PFSK-1 (cell line): ENCODE measurements at regions not wholly inside any gene's neighbourhood (a gene's known extent, or its start where the extent isn't known, plus 50 kb on each side); places are given as distances from the start of the nearest gene placed in this dataset.

ENCODE experiments used
- FOXP2 ChIP-seq: optimal IDR thresholded peaks from 2 replicates; pipeline ENCODE3; 2011; ENCODE audit warnings: borderline replicate concordance, control low read depth, inconsistent platforms; ENCODE audit not compliant: insufficient read depth; ENCODE audit errors: extremely low read length, extremely low read depth
- POLR2AphosphoS5 ChIP-seq: IDR thresholded peaks from 2 replicates; pipeline ENCODE4 v1.6.1; 2012; ENCODE audit warnings: low read depth, mild to moderate bottlenecking, control low read depth, low read length, moderate library complexity
- REST ChIP-seq, 2 experiments: IDR thresholded peaks; 2 replicates each; pipeline versions ENCODE4 v1.6.1 to v1.8.0; 2011 to 2012; ENCODE audit warnings: low read depth in 2 of 2, low read length in 2 of 2, control low read depth in 1 of 2, inconsistent platforms in 1 of 2, mild to moderate bottlenecking in 1 of 2, moderate library complexity in 1 of 2; ENCODE audit not compliant: insufficient read depth in 1 of 2
- SIN3A ChIP-seq: IDR thresholded peaks from 2 replicates; pipeline ENCODE4 v1.6.1; 2012; ENCODE audit warnings: mild to moderate bottlenecking, low read length, moderate library complexity, borderline replicate concordance; ENCODE audit not compliant: insufficient read depth
- TAF1 ChIP-seq: IDR thresholded peaks from 2 replicates; pipeline ENCODE4 v1.6.1; 2012; ENCODE audit warnings: low read length, control low read depth, borderline replicate concordance; ENCODE audit not compliant: insufficient read depth

DNA sequence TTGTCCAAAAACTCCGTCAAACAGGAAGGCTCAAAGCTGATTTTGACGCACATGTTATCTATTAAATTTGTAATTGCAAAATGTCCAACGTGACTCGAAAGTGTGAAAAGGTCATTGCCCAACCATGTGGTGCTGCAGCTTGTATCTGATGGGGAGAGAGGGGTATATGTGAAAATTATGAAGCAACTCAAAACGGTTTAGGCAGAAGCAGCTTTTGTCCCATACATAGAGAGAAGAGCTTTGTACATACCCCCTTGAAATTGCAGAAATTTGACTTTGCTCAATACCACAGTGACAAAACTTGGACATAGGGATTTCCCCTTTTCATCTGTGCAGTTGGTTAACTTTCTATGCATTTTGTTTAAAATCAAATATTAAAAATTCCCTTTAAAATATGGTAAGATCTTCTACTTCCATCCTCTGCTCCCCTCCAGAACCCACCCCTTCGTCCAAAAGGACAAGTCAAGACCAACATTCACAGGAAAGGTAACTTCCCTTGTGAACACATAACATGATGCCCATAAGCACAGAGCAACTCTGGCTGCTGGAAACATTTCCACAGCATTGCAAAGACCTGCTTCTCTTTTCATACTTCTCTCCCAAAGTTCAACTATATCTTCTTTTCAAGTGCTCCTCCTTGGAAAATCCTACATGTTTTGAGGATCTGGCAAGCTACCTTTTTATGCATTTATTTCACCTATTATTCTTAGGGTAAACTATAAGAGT, 253.7 kb upstream of the THBS1 start:
- TF ChIP-seq REST (IDR thresholded peaks at IDR 0.05; ENCODE audit: insufficient read depth in 1 of 2, low read depth in 2 of 2, low read length in 2 of 2) (no peak), POLR2AphosphoS5 (no peak), SIN3A (no peak), TAF1 (no peak), FOXP2 (no peak)
